ENCODE measurements at regions not wholly inside any gene's neighbourhood (a gene's known extent, or its start where the extent isn't known, plus 50 kb on each side); places are given as distances from the start of the nearest gene placed in this dataset.
A peak's percentile ranks its signal among the peaks of the same experiment; 100 is the strongest.
"Not testable (repeated sequence)": the region's sequence is repeated elsewhere in the genome, so short reads cannot be mapped to it uniquely, and the experiment has no call there.

DNA sequence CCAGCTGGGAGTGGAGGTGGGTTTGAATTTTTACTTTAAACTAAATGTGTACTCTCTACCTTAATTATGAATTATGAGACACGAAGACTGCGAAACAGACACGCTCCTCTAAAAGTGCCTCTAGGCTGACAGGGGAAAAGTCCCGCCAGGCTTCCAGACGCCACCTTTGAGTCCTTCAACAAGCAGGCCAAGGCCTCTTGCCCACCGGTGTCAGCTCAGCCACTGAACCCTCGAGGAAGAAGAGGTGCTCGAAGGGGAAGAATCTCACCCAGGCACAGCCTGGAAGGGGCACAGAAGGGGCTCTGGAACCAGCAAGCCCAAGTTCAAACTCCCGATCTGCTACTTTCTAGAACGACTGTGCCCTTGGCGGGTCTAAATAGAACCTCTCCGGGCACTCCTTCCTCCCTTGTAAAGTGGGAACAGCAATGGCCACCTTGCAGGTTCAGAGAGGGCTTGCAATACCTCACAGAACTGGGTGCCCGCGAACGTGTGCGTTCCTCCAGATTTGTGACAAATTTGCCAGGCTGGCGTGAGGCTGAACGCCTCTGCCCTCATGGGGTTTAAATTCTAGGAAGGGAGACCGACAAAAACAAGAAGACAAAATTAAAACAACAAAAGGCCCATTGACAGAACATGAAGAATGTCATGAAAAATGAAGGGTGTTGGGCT, 158.5 kb upstream of the GRK3 start:
- Histone ChIP-seq H3K4me3 (peak overlapping the region; percentile 76), H3K27ac (0 out of 2 replicates have a peak overlapping the region, but pooled peaks have one; percentile 25), H3K9ac (ENCODE audit: insufficient read length) (peak overlapping the region; percentile 62), H3K9me3 (ENCODE audit: low read depth, low read length) (no peaks in the 10 kb centered on the region), H3K36me3 (ENCODE audit: insufficient read depth, low read length) (no peaks in the 10 kb centered on the region)
- TF ChIP-seq POLR2AphosphoS5 (IDR thresholded peaks at IDR 0.05; ENCODE audit: borderline replicate concordance, low read depth, low read length) (no peak), FOXP2 (optimal IDR thresholded peaks at IDR 0.05; ENCODE audit: control extremely low read depth, extremely low read length, insufficient read depth) (no peak), EZH2 (IDR thresholded peaks at IDR 0.05) (no peak)
- no peak for DNase-seq (ENCODE audit: low read depth, low spot score)

DNA sequence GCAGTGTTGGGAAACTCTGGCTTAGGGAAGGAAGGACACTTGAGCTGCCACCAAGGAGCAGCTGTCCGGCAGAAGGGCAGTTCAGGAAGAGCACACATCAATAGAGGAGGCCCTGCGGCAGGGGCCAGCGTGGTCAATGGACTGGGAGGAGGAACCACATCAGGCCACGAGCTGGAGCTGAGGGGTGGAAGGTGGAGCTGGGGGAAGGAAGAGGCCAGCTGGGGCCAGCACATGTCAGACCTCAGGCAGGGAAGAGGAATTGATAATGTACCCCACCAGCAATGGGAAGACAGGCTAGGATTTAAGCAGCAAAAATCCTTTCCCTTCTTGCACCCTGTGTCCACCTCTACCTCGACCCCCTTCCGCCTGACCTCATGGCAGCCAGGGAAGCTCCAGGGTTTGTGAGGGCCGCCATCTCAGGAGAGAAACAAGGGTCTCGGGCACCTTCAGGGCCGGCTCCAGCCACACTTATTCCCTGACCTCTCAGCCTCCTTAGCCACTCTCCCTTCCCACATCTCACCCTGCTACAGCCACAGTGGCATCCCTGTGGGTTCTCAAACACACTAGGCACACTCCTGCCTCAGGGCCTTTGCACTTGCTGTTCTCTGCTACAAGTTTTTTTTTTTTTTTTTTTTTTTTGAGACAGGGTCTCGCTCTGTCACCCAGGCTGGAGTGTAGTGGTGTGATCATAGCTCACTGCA, 157.8 kb upstream of the GRK3 start:
- TF ChIP-seq FOXP2 (optimal IDR thresholded peaks at IDR 0.05; ENCODE audit: control extremely low read depth, extremely low read length, insufficient read depth): no peak
- no peak for TF ChIP-seq POLR2AphosphoS5 (IDR thresholded peaks at IDR 0.05; ENCODE audit: borderline replicate concordance, low read depth, low read length)
- no peak for TF ChIP-seq EZH2 (IDR thresholded peaks at IDR 0.05)
- no peak overlapping the region for H3K9ac ChIP-seq (ENCODE audit: insufficient read length)
- no peaks in the 10 kb centered on the region for H3K9me3 ChIP-seq (ENCODE audit: low read depth, low read length)
- no peak for DNase-seq (ENCODE audit: low read depth, low spot score)
- no peaks in the 10 kb centered on the region for H3K36me3 ChIP-seq (ENCODE audit: insufficient read depth, low read length)
- no peak overlapping the region for H3K27ac ChIP-seq
- no peak overlapping the region for H3K4me3 ChIP-seq

DNA sequence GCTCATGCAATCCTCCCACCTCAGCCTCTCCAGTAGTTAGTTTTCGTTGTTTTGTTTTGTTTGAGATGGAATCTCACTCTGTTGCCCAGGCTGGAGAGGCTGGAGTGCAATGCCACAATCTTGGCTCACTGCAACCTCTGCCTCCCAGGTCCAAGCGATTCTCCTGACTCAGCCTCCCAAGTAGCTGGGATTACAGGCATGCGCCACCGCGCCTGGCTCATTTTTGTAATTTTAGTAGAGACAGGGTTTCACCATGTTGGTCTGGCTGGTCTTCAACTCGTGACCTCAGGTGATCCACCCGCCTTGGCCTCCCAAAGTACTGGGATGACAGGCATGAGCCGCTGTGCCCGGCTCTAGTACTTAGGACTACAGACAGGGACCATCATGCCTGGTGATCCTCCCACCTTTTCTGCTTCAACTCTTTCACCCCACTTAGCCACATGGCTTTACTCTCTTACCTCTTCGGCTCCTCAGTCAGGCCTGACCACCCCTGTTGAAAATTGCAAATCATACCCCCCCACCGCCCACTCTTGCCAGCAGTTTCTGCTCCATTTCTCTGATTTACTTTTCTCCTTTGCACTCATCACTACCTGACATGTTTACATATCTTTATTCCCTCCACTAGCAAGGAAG, 157.1 kb upstream of the GRK3 start:
- H3K4me3 ChIP-seq: no peak overlapping the region
- no peak overlapping the region for H3K27ac ChIP-seq
- H3K36me3 ChIP-seq (ENCODE audit: insufficient read depth, low read length): no peaks in the 10 kb centered on the region
- no peak overlapping the region for H3K9ac ChIP-seq (ENCODE audit: insufficient read length)
- no peak for DNase-seq (ENCODE audit: low read depth, low spot score)
- TF ChIP-seq FOXP2 (optimal IDR thresholded peaks at IDR 0.05; ENCODE audit: control extremely low read depth, extremely low read length, insufficient read depth): no peak
- no peaks in the 10 kb centered on the region for H3K9me3 ChIP-seq (ENCODE audit: low read depth, low read length)

DNA sequence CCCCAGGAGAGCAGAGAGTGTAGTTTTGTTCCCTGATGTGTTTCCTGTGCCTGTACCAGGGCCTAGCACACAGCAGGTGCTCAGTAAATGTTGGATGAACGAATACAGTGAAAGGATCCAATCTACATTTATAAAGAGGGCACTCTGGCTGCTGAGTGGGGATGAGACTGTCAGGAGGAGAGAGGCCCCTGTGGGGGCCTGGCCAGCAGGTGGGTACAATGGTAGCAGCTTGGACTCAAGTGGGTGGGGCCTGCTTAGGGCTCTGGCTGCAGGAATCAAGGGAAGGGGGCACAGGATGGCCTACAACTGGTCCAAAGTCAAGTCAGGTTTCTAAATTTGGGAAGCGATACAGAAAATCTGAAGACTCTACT, 156.6 kb upstream of the GRK3 start:
- H3K4me3 ChIP-seq: no peak overlapping the region
- DNase-seq (ENCODE audit: low read depth, low spot score): no peak
- TF ChIP-seq POLR2AphosphoS5 (IDR thresholded peaks at IDR 0.05; ENCODE audit: borderline replicate concordance, low read depth, low read length) (no peak), EZH2 (IDR thresholded peaks at IDR 0.05) (no peak), FOXP2 (optimal IDR thresholded peaks at IDR 0.05; ENCODE audit: control extremely low read depth, extremely low read length, insufficient read depth) (no peak)
- H3K9me3 ChIP-seq (ENCODE audit: low read depth, low read length): no peaks in the 10 kb centered on the region
- H3K9ac ChIP-seq (ENCODE audit: insufficient read length): no peak overlapping the region
- no peaks in the 10 kb centered on the region for H3K36me3 ChIP-seq (ENCODE audit: insufficient read depth, low read length)
- no peak overlapping the region for H3K27ac ChIP-seq

DNA sequence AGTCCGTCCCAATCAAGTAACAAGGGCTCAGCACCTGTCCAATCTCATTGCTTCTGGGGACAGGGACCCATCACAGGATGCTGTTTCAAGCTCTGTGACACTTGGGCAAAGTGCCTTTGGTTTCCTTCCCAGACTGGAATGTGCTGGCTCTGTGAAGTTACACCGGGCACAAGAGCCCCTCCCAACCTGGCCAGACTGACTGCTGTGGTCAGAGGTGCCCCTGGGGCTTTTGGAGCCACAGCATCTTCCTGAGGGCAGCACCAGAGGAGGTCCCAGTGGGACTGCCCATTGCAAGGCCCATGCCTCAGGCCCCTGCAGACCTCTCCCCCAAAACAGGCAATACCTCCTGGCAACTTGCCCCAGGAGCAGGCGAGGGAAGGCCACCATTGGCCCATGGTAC, 155.2 kb upstream of the GRK3 start:
- Histone ChIP-seq H3K9ac (ENCODE audit: insufficient read length) (no peak overlapping the region), H3K4me3 (no peak overlapping the region), H3K36me3 (ENCODE audit: insufficient read depth, low read length) (no peaks in the 10 kb centered on the region), H3K9me3 (ENCODE audit: low read depth, low read length) (no peaks in the 10 kb centered on the region), H3K27ac (no peak overlapping the region)
- TF ChIP-seq POLR2AphosphoS5 (IDR thresholded peaks at IDR 0.05; ENCODE audit: borderline replicate concordance, low read depth, low read length): no peak
- no peak for TF ChIP-seq FOXP2 (optimal IDR thresholded peaks at IDR 0.05; ENCODE audit: control extremely low read depth, extremely low read length, insufficient read depth)
- no peak for TF ChIP-seq EZH2 (IDR thresholded peaks at IDR 0.05)
- DNase-seq (ENCODE audit: low read depth, low spot score): no peak

DNA sequence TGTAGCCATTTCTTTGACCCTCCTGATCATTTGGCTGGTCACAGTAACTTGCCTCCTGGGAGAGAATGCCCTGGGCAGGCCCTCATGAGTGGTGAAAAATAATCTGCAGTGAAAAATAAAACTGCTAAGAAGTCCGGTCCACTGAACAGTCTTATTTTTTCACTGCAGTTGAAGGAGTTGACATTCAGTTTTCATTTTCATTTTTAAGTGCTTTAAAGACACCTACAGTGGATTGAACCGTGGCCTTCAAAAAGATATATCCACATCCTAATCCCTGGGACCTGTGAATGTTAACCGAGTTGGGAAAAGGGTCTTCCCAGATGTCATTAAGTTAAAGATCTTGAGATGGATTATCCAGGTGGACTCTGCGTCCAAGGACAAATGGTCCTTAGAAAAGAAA, 153.6 kb upstream of the GRK3 start:
- Histone ChIP-seq H3K9me3 (ENCODE audit: low read depth, low read length) (no peaks in the 10 kb centered on the region), H3K36me3 (ENCODE audit: insufficient read depth, low read length) (no peaks in the 10 kb centered on the region), H3K4me3 (no peak overlapping the region), H3K27ac (no peak overlapping the region), H3K9ac (ENCODE audit: insufficient read length) (no peak overlapping the region)
- DNase-seq (ENCODE audit: low read depth, low spot score): no peak
- TF ChIP-seq POLR2AphosphoS5 (IDR thresholded peaks at IDR 0.05; ENCODE audit: borderline replicate concordance, low read depth, low read length) (no peak), FOXP2 (optimal IDR thresholded peaks at IDR 0.05; ENCODE audit: control extremely low read depth, extremely low read length, insufficient read depth) (no peak), EZH2 (IDR thresholded peaks at IDR 0.05) (no peak)

DNA sequence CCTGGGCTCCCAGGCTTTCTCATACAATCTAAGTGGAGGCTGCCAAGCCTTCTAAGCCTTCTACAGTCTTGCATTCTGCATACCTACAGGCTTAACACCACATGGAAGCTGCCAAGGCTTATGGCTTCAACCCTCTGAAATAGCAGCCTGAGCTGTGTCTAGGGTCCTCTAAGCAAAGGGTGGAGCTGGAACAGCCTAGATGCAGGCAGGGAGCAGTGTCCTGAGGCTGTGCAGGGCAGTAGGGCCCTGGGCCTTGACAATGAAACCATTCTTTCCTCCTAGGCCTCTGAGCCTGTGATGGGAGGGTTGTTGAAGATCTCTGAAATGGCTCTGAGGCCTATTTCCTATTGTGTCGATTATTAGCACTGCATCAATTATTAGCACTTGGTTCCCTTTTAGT, 150.9 kb upstream of the GRK3 start:
- DNase-seq (ENCODE audit: low read depth, low spot score): no peak
- TF ChIP-seq POLR2AphosphoS5 (IDR thresholded peaks at IDR 0.05; ENCODE audit: borderline replicate concordance, low read depth, low read length): no peak
- no peak for TF ChIP-seq FOXP2 (optimal IDR thresholded peaks at IDR 0.05; ENCODE audit: control extremely low read depth, extremely low read length, insufficient read depth)
- no peak for TF ChIP-seq EZH2 (IDR thresholded peaks at IDR 0.05)
- no peaks in the 10 kb centered on the region for H3K36me3 ChIP-seq (ENCODE audit: insufficient read depth, low read length)
- no peak overlapping the region for H3K9ac ChIP-seq (ENCODE audit: insufficient read length)
- no peak overlapping the region for H3K4me3 ChIP-seq
- H3K9me3 ChIP-seq (ENCODE audit: low read depth, low read length): no peaks in the 10 kb centered on the region
- H3K27ac ChIP-seq: no peak overlapping the region

DNA sequence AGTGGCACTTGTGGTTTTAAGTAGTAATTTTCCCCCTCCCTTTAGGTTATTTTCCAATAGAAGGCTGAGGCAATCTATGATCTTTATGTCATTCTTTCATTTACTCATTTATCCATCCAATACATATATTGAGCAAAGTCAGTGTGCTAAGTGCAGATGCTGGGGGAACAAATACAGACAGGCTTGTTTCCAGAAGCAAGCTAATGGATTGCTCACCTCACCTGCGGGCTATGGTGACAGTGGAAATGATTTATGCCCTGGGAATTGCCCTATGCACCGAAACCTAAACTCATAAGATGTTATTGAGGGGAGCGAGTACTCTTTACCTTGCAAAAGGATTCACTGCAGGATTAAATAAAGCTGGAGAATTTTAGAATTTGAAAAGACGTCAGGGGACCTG, 148.7 kb upstream of the GRK3 start:
- not testable (repeated sequence) for H3K27ac ChIP-seq; H3K9me3 ChIP-seq (ENCODE audit: low read depth, low read length); H3K4me3 ChIP-seq; H3K36me3 ChIP-seq (ENCODE audit: insufficient read depth, low read length); H3K9ac ChIP-seq (ENCODE audit: insufficient read length); DNase-seq (ENCODE audit: low read depth, low spot score)

DNA sequence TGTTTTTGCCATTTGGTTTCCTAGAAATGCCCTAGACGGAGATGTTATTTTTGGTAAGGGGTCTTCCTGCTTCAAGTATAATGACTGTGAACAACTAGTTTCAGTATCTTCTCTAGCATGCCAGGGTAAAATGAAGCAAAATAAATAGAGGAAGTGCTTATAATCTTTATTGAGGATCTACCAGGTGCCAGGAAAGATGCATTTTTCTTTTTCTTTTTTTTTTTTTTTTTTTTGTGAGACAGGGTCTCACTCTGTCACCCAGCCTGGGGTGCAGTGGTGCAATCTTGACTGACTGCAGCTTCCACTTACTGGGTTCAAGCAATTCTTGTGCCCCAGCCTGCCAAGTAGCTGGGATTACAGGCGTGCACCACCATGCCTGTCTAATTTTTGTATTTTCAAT, 146.6 kb upstream of the GRK3 start:
- not testable (repeated sequence) for DNase-seq (ENCODE audit: low read depth, low spot score); H3K9ac ChIP-seq (ENCODE audit: insufficient read length); H3K27ac ChIP-seq; H3K9me3 ChIP-seq (ENCODE audit: low read depth, low read length); H3K36me3 ChIP-seq (ENCODE audit: insufficient read depth, low read length); H3K4me3 ChIP-seq
